NCI-H1105 (cell line): ENCODE measurements at regions not wholly inside any gene's neighbourhood (a gene's known extent, or its start where the extent isn't known, plus 50 kb on each side); places are given as distances from the start of the nearest gene placed in this dataset.
"Not testable (repeated sequence)": the region's sequence is repeated elsewhere in the genome, so short reads cannot be mapped to it uniquely, and the experiment has no call there.

Experiments
- DNase-seq: peaks from one replicate; lab custom pipeline; 2025; lab: John Stamatoyannopoulos, UW

DNA sequence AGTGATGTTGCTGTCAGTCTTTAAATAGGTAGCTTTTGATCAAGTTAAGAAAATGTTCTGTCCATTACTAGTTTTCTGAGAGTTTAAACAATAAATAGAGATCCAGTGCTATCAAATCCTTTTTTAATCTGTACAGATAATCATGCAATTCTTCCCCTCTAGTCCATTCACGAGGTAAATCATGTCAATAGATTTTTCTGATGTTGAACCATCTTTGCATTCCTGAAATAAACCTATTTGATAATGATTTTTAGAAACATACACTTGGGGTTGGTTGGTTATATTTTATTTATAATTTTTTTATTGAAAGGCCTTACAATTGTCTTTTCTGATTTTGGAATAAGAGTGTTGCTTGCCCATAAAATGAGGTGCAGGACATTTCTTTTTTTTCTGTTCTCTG is 95.0 kb downstream of the FAM53A start:
- no peak for DNase-seq

DNA sequence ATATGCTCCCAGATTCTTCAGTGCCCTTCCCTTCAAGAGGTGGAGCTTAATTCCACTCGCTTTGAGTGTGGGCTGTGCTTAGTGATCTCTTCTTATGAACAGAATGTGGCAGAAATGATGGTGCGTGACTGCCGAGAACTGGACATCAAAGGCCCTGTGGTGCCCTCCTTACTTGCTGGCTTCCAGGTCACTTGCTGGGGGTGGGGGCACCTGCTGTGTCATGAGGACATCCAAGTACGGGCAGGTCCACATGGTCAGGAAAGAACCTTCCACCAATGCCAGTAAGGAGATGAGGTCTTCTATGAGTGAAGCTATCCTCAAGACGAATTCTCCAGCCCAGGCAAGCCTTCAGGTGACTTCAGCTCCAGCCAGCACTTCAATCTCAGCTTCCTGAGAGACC is 95.8 kb downstream of the FAM53A start:
- DNase-seq = no peak

DNA sequence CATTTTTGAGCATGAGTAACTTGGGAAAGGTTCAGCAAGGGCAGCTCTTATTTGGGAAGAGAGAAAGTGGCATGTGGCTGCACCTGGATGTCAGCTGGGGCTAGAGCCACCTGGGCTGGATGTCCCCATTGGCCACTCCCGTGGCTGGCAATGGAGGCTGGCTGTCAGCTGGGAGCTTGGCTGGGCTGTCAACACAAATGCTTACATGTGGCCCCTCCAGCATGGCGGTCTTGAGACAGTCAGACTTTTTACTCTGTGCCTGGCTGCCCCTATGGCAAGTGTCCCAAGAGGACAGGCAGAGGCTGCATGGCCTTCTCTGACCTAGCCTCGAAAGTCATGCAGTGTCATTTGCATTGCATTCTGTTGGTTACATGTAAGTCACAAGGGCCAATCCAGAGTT is 99.6 kb downstream of the FAM53A start:
- DNase-seq = no peak

DNA sequence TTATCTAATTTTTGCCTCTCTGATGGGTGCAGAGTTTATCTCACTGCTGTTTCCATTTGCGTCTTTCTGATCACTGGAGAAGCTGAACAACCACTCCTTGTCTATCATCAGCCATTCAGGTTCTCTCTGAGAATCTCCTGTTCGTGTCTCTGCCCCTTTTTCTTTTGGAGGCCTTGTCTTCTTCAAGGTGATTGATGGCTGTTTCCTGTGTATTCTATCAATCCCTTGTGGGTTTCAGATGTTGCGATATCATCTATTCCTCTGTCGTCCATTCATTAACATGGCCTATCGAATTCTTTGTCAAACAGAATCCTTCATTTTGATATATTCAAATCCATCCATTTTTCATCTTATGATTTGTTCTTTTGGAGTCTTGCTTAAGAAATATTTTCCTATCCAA is 100.3 kb downstream of the FAM53A start:
- DNase-seq = no peak

- DNase-seq = no peak
Measured at GRCh38 chr4:1583051-1583785, 100.9 kb downstream of the FAM53A start.

- no peak for DNase-seq
Measured at GRCh38 chr4:1582227-1582626, 101.9 kb downstream of the FAM53A start.

DNA sequence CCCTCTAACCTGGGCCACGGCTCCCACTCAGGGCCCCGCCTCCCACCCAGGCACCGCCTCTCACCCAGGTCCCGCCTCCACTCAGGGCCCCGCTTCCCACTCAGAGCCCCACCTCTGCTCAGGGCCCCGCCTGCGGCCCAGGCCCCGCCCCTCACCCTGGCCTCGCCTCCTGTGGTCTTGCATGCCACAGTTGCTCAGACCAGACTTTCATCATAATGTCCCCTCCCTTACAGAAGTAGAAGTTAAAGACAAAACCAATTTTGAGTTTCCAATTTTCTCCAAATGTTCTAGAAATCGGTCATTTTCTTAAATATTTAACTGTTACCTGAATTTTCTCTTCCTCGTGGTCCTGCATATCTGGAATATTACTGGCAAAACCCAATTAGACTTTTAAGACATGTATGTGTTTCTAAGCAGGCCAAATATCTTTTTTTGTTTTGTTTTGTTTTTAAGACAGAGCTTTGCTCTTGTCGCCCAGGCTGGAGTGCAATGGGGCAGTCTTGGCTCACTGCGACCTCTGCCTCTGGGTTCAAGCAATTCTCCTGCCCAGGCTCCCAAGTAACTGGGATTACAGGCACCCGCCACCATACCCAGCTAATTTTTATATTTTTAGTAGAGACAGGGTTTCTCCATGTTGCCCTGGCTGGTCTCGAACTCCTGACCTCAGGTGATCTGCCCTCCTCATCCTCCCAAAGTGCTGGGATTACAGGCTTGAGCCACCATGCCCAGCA is 102.8 kb downstream of the FAM53A start:
- DNase-seq = not testable (repeated sequence)

GRCh38 chr4:1580692-1581012 is 103.5 kb downstream of the FAM53A start:
- DNase-seq = not testable (repeated sequence)

GRCh38 chr4:1579901-1580691 is 104.0 kb downstream of the FAM53A start:
- peak; percentile 21 for DNase-seq

GRCh38 chr4:1579001-1579900 is 104.9 kb downstream of the FAM53A start:
- no peak for DNase-seq

GRCh38 chr4:1578251-1578773 is 105.8 kb downstream of the FAM53A start:
- no peak for DNase-seq

- no peak for DNase-seq
Measured at GRCh38 chr4:1577822-1578217, 106.3 kb downstream of the FAM53A start.

- no peak for DNase-seq
Measured at GRCh38 chr4:1576961-1577821, 106.9 kb downstream of the FAM53A start.

- no peak for DNase-seq
Measured at GRCh38 chr4:1576304-1576960, 107.7 kb downstream of the FAM53A start.

GRCh38 chr4:1575418-1576303 is 108.5 kb downstream of the FAM53A start:
- no peak for DNase-seq

- no peak for DNase-seq
Measured at GRCh38 chr4:1574601-1575417, 109.3 kb downstream of the FAM53A start.

DNA sequence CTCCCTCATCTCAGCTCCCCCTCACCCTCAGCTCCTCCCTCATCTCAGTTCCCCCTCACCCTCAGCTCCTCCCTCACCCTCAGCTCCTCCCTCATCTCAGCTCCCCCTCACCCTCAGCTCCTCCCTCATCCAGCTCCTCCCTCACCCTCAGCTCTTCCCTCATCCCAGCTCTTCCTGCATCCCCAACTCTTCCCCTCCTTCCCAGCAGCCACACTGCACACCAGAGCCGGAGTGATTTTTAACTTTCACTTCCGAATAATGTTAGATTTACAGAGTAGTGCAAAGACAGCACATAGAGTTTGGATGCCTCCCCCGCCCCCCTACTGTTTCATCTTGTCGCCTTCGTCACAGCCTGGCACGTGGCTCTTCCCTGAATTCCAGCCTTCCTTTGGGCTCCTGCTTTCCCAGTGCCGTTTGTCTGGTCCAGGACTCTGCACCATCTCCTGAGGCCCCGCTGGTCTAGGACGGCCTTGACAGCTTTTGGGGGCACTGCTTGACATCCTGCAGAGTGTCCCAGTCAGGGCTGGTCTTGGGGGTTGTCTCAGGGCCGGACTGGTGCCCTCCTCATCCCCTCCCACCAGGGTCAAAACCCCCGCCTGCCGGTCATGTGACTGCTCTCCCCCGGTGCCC is 110.2 kb downstream of the FAM53A start:
- DNase-seq = no peak
